ENCODE measurements at regions not wholly inside any gene's neighbourhood (a gene's known extent, or its start where the extent isn't known, plus 50 kb on each side); places are given as distances from the start of the nearest gene placed in this dataset.

- no peak for DNase-seq (ENCODE audit: low read depth)
Measured at GRCh38 chr18:49658823-49659404, 97.1 kb downstream of the LIPG start.

GRCh38 chr18:49656073-49656692 is 94.3 kb downstream of the LIPG start:
- no peak for DNase-seq (ENCODE audit: low read depth)

GRCh38 chr18:49655266-49656072 is 93.6 kb downstream of the LIPG start:
- no peak for DNase-seq (ENCODE audit: low read depth)

- DNase-seq (ENCODE audit: low read depth), result no peak
Measured at GRCh38 chr18:49654347-49654746, 92.5 kb downstream of the LIPG start.

GRCh38 chr18:49652881-49653724 is 91.2 kb downstream of the LIPG start:
- no peak for DNase-seq (ENCODE audit: low read depth)

GRCh38 chr18:49651033-49651432 is 89.2 kb downstream of the LIPG start:
- DNase-seq (ENCODE audit: low read depth), result no peak

GRCh38 chr18:49650426-49650891 is 88.6 kb downstream of the LIPG start:
- no peak for DNase-seq (ENCODE audit: low read depth)

GRCh38 chr18:49648811-49649210 is 87.0 kb downstream of the LIPG start:
- no peak for DNase-seq (ENCODE audit: low read depth)
